HUES48 (cell line): ENCODE measurements at regions not wholly inside any gene's neighbourhood (a gene's known extent, or its start where the extent isn't known, plus 50 kb on each side); places are given as distances from the start of the nearest gene placed in this dataset.

Source experiments
- H3K27ac ChIP-seq: one replicate; pipeline ENCODE4 v1.7.0; 2013; ENCODE audit warnings: low read depth, low read length, inconsistent platforms
- H3K27me3 ChIP-seq: 2 replicates; pipeline ENCODE4 v1.6.1; 2013; ENCODE audit warnings: mild to moderate bottlenecking, low read length; ENCODE audit not compliant: control insufficient read depth, insufficient read depth
- H3K36me3 ChIP-seq: 2 replicates; pipeline ENCODE4 v1.6.1; 2013; ENCODE audit warnings: low read length; ENCODE audit not compliant: control insufficient read depth, insufficient read depth
- H3K4me1 ChIP-seq: 2 replicates; pipeline ENCODE4 v1.6.1; 2013; ENCODE audit warnings: mild to moderate bottlenecking, low read length; ENCODE audit not compliant: control insufficient read depth, insufficient read depth
- H3K4me3 ChIP-seq: 2 replicates; pipeline ENCODE4 v1.5.1; 2013; ENCODE audit warnings: mild to moderate bottlenecking, low read depth, low read length
- H3K9ac ChIP-seq: 2 replicates; pipeline ENCODE4 v1.6.1; 2013; ENCODE audit warnings: mild to moderate bottlenecking, low read depth, low read length, moderate library complexity
- H3K9me3 ChIP-seq: 2 replicates; pipeline ENCODE4 v1.6.1; 2013; ENCODE audit warnings: low read length; ENCODE audit not compliant: control insufficient read depth, insufficient read depth

GRCh38 chr1:60591583-60591982 lies 490.8 kb upstream of the NFIA start:
- Histone ChIP-seq H3K9me3 (no peaks in the 10 kb centered on the region), H3K27ac (no peak overlapping the region), H3K9ac (no peak overlapping the region), H3K4me1 (no peaks in the 10 kb centered on the region), H3K4me3 (no peak overlapping the region), H3K27me3 (no peaks in the 10 kb centered on the region), H3K36me3 (no peaks in the 10 kb centered on the region)

GRCh38 chr1:60589916-60590315 lies 492.4 kb upstream of the NFIA start:
- no peak overlapping the region for H3K27ac ChIP-seq
- H3K4me1 ChIP-seq, result no peaks in the 10 kb centered on the region
- H3K9ac ChIP-seq, result no peak overlapping the region
- H3K9me3 ChIP-seq, result peaks cover 4% of the 10 kb centered on the region; the same call in 1 of the 2 replicates
- H3K4me3 ChIP-seq, result no peak overlapping the region
- H3K27me3 ChIP-seq, result no peaks in the 10 kb centered on the region
- H3K36me3 ChIP-seq, result no peaks in the 10 kb centered on the region

- no peaks in the 10 kb centered on the region for H3K36me3 ChIP-seq
- no peak overlapping the region for H3K27ac ChIP-seq
- H3K9me3 ChIP-seq, result peaks cover 10% of the 10 kb centered on the region
- no peak overlapping the region for H3K9ac ChIP-seq
- H3K27me3 ChIP-seq, result no peaks in the 10 kb centered on the region
- H3K4me1 ChIP-seq, result no peaks in the 10 kb centered on the region
- H3K4me3 ChIP-seq, result no peak overlapping the region
Observed at GRCh38 chr1:60589046-60589748, 493.2 kb upstream of the NFIA start.

- Histone ChIP-seq H3K9me3 (peaks cover 15% of the 10 kb centered on the region), H3K27me3 (no peaks in the 10 kb centered on the region), H3K9ac (no peak overlapping the region), H3K4me3 (no peak overlapping the region), H3K4me1 (no peaks in the 10 kb centered on the region), H3K27ac (no peak overlapping the region), H3K36me3 (no peaks in the 10 kb centered on the region)
Observed at GRCh38 chr1:60584371-60584770, 498.0 kb upstream of the NFIA start.

- peaks cover 15% of the 10 kb centered on the region for H3K9me3 ChIP-seq
- H3K27ac ChIP-seq, result no peak overlapping the region
- no peak overlapping the region for H3K9ac ChIP-seq
- no peaks in the 10 kb centered on the region for H3K4me1 ChIP-seq
- no peak overlapping the region for H3K4me3 ChIP-seq
- no peaks in the 10 kb centered on the region for H3K27me3 ChIP-seq
- no peaks in the 10 kb centered on the region for H3K36me3 ChIP-seq
Observed at GRCh38 chr1:60583696-60584095, 498.7 kb upstream of the NFIA start.

GRCh38 chr1:60581455-60582220 lies 500.7 kb upstream of the NFIA start:
- Histone ChIP-seq H3K9me3 (peaks cover 15% of the 10 kb centered on the region), H3K4me3 (no peak overlapping the region), H3K36me3 (no peaks in the 10 kb centered on the region), H3K27me3 (no peaks in the 10 kb centered on the region), H3K9ac (no peak overlapping the region), H3K4me1 (no peaks in the 10 kb centered on the region), H3K27ac (no peak overlapping the region)

- Histone ChIP-seq H3K36me3 (no peaks in the 10 kb centered on the region), H3K4me3 (no peak overlapping the region), H3K27me3 (no peaks in the 10 kb centered on the region), H3K9ac (no peak overlapping the region), H3K4me1 (peaks cover 9% of the 10 kb centered on the region), H3K9me3 (no peaks in the 10 kb centered on the region), H3K27ac (no peak overlapping the region)
Observed at GRCh38 chr1:60577029-60577428, 503.5 kb upstream of the C1orf87 start.

GRCh38 chr1:60575326-60575977 lies 501.9 kb upstream of the C1orf87 start:
- Histone ChIP-seq H3K4me3 (no peak overlapping the region), H3K27ac (no peak overlapping the region), H3K9ac (no peak overlapping the region), H3K9me3 (no peaks in the 10 kb centered on the region), H3K4me1 (peaks cover 9% of the 10 kb centered on the region), H3K27me3 (no peaks in the 10 kb centered on the region), H3K36me3 (no peaks in the 10 kb centered on the region)

- Histone ChIP-seq H3K9me3 (no peaks in the 10 kb centered on the region), H3K27ac (peak overlapping the region; percentile 46)
Observed at GRCh38 chr1:60573726-60574409, 500.3 kb upstream of the C1orf87 start.

GRCh38 chr1:60573121-60573520 lies 499.6 kb upstream of the C1orf87 start:
- no peaks in the 10 kb centered on the region for H3K36me3 ChIP-seq
- no peak overlapping the region for H3K27ac ChIP-seq
- H3K27me3 ChIP-seq, result no peaks in the 10 kb centered on the region
- H3K4me1 ChIP-seq, result peaks cover 9% of the 10 kb centered on the region
- H3K4me3 ChIP-seq, result no peak overlapping the region
- no peaks in the 10 kb centered on the region for H3K9me3 ChIP-seq
- H3K9ac ChIP-seq, result no peak overlapping the region

More at GRCh38 chr1:60573726-60574409, 500.3 kb upstream of the C1orf87 start:
- H3K9ac ChIP-seq, result no peak overlapping the region
- peaks cover 9% of the 10 kb centered on the region for H3K4me1 ChIP-seq
- H3K4me3 ChIP-seq, result no peak overlapping the region
- no peaks in the 10 kb centered on the region for H3K27me3 ChIP-seq
- no peaks in the 10 kb centered on the region for H3K36me3 ChIP-seq
